ENCODE measurements at regions not wholly inside any gene's neighbourhood (a gene's known extent, or its start where the extent isn't known, plus 50 kb on each side); places are given as distances from the start of the nearest gene placed in this dataset.

GRCh38 chr2:129752686-129753085 lies 226.8 kb upstream of the RAB6C start:
- TF ChIP-seq EZH2phosphoT487 (IDR thresholded peaks at IDR 0.05; ENCODE audit: low read depth), result no peak
- Histone ChIP-seq H3K27me3 (ENCODE audit: low read depth, low read length) (peaks cover 3% of the 10 kb centered on the region; the same call in 1 of the 2 replicates), H4K20me1 (ENCODE audit: insufficient read depth, low read length) (no peaks in the 10 kb centered on the region)

GRCh38 chr2:129753261-129753660 lies 226.2 kb upstream of the RAB6C start:
- H3K4me1 ChIP-seq (ENCODE audit: low read length), result peaks cover 27% of the 10 kb centered on the region
- H3K4me2 ChIP-seq (ENCODE audit: low read length), result no peak overlapping the region
- no peak overlapping the region for H2AFZ ChIP-seq (ENCODE audit: low read depth, low read length)
- no peaks in the 10 kb centered on the region for H4K20me1 ChIP-seq (ENCODE audit: insufficient read depth, low read length)
- TF ChIP-seq EZH2phosphoT487 (IDR thresholded peaks at IDR 0.05; ENCODE audit: low read depth), result no peak
- TF ChIP-seq, protein P1, sequence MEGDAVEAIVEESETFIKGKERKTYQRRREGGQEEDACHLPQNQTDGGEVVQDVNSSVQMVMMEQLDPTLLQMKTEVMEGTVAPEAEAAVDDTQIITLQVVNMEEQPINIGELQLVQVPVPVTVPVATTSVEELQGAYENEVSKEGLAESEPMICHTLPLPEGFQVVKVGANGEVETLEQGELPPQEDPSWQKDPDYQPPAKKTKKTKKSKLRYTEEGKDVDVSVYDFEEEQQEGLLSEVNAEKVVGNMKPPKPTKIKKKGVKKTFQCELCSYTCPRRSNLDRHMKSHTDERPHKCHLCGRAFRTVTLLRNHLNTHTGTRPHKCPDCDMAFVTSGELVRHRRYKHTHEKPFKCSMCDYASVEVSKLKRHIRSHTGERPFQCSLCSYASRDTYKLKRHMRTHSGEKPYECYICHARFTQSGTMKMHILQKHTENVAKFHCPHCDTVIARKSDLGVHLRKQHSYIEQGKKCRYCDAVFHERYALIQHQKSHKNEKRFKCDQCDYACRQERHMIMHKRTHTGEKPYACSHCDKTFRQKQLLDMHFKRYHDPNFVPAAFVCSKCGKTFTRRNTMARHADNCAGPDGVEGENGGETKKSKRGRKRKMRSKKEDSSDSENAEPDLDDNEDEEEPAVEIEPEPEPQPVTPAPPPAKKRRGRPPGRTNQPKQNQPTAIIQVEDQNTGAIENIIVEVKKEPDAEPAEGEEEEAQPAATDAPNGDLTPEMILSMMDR (IDR thresholded peaks at IDR 0.05; ENCODE audit: low read depth, low read length), result no peak
- H3K36me3 ChIP-seq (replicated peaks; ENCODE audit: low read depth, low read length), result no peaks in the 10 kb centered on the region
- no peak overlapping the region for H3K27ac ChIP-seq (ENCODE audit: low read length)
- H3K79me2 ChIP-seq (ENCODE audit: low read length), result no peaks in the 10 kb centered on the region
- 0 out of 2 replicates have a peak, but pooled peaks cover 2% of the 10 kb centered on the region for H3K9me3 ChIP-seq (ENCODE audit: insufficient read depth, low read length)
- no peak overlapping the region for H3K9ac ChIP-seq (ENCODE audit: low read length)
- H3K27me3 ChIP-seq (ENCODE audit: low read depth, low read length), result peaks cover 3% of the 10 kb centered on the region; the same call in 1 of the 2 replicates
- H3K4me3 ChIP-seq (ENCODE audit: low read length), result no peak overlapping the region

More at GRCh38 chr2:129752686-129753085, 226.8 kb upstream of the RAB6C start:
- Histone ChIP-seq H2AFZ (ENCODE audit: low read depth, low read length) (peak overlapping the region; percentile 31; the same call in 1 of the 2 replicates), H3K4me2 (ENCODE audit: low read length) (peak overlapping the region; percentile 52), H3K4me1 (ENCODE audit: low read length) (peaks cover 27% of the 10 kb centered on the region), H3K79me2 (ENCODE audit: low read length) (no peaks in the 10 kb centered on the region), H3K36me3 (replicated peaks; ENCODE audit: low read depth, low read length) (no peaks in the 10 kb centered on the region), H3K9me3 (ENCODE audit: insufficient read depth, low read length) (0 out of 2 replicates have a peak, but pooled peaks cover 2% of the 10 kb centered on the region), H3K4me3 (ENCODE audit: low read length) (peak overlapping the region; percentile 19; the same call in 1 of the 2 replicates), H3K9ac (ENCODE audit: low read length) (no peak overlapping the region), H3K27ac (ENCODE audit: low read length) (peak overlapping the region; percentile 36)

DNA sequence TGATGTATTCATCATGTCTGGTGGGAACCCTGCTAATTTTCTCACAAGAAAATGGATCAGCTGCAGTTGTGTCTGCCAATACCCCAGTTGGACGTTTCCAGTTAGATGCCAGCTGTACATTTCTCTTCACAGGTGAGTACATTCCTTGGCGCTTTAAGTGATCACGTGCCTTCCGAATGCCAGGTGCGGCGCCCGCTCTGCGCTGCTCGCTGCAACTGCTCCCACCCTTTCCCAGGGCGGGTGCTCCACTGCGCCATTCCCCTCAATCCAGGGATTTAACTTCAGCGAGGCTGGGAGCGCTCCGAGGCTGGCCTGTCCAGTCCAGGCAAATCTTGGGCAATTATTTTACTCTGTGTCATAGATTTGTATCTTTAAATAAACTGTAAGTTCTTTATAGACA lies 225.0 kb upstream of the RAB6C start:
- TF ChIP-seq, protein P1 (IDR thresholded peaks at IDR 0.05; ENCODE audit: low read depth, low read length), result no peak
- no peak for TF ChIP-seq EZH2phosphoT487 (IDR thresholded peaks at IDR 0.05; ENCODE audit: low read depth)
- no peak overlapping the region for H3K4me2 ChIP-seq (ENCODE audit: low read length)
- H3K4me1 ChIP-seq (ENCODE audit: low read length), result peaks cover 24% of the 10 kb centered on the region
- H2AFZ ChIP-seq (ENCODE audit: low read depth, low read length), result no peak overlapping the region
- no peak overlapping the region for H3K9ac ChIP-seq (ENCODE audit: low read length)
- H3K4me3 ChIP-seq (ENCODE audit: low read length), result no peak overlapping the region
- peaks cover 3% of the 10 kb centered on the region; the same call in 1 of the 2 replicates for H3K27me3 ChIP-seq (ENCODE audit: low read depth, low read length)
- H3K79me2 ChIP-seq (ENCODE audit: low read length), result no peaks in the 10 kb centered on the region
- H3K27ac ChIP-seq (ENCODE audit: low read length), result no peak overlapping the region
- 0 out of 2 replicates have a peak, but pooled peaks cover 2% of the 10 kb centered on the region for H3K9me3 ChIP-seq (ENCODE audit: insufficient read depth, low read length)
- H4K20me1 ChIP-seq (ENCODE audit: insufficient read depth, low read length), result no peaks in the 10 kb centered on the region
- H3K36me3 ChIP-seq (replicated peaks; ENCODE audit: low read depth, low read length), result no peaks in the 10 kb centered on the region

GRCh38 chr2:129754831-129755230 lies 224.6 kb upstream of the RAB6C start:
- no peaks in the 10 kb centered on the region for H3K36me3 ChIP-seq (replicated peaks; ENCODE audit: low read depth, low read length)
- no peak overlapping the region for H3K9ac ChIP-seq (ENCODE audit: low read length)
- H3K79me2 ChIP-seq (ENCODE audit: low read length), result no peaks in the 10 kb centered on the region

DNA sequence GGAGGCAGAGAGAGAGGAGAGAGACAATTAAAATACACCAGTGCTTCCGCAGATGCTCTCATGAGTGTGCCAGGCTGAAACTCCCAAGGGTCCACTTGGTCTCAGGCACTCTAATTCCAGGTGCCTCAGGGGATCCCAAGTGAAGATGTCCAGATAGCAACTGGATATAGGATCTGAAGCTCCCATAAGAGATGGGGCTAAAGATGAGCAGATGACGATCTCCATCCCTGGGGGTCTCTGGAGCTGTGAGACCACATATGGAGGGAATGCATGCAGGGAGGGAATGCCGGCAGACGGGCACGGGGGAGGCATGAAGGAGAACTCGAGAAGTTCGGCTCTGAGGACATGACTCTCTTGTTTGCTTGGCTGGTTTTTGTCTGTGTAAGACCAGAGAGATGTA lies 223.7 kb upstream of the RAB6C start:
- Histone ChIP-seq H3K9ac (ENCODE audit: low read length) (no peak overlapping the region), H3K27me3 (ENCODE audit: low read depth, low read length) (peaks cover 3% of the 10 kb centered on the region; the same call in 1 of the 2 replicates), H3K4me2 (ENCODE audit: low read length) (no peak overlapping the region), H3K4me1 (ENCODE audit: low read length) (peaks cover 22% of the 10 kb centered on the region), H2AFZ (ENCODE audit: low read depth, low read length) (no peak overlapping the region), H4K20me1 (ENCODE audit: insufficient read depth, low read length) (no peaks in the 10 kb centered on the region), H3K79me2 (ENCODE audit: low read length) (no peaks in the 10 kb centered on the region), H3K4me3 (ENCODE audit: low read length) (no peak overlapping the region), H3K36me3 (replicated peaks; ENCODE audit: low read depth, low read length) (no peaks in the 10 kb centered on the region), H3K9me3 (ENCODE audit: insufficient read depth, low read length) (no peaks in the 10 kb centered on the region), H3K27ac (ENCODE audit: low read length) (no peak overlapping the region)
- TF ChIP-seq EZH2phosphoT487 (IDR thresholded peaks at IDR 0.05; ENCODE audit: low read depth), result no peak
- TF ChIP-seq, protein P1 (IDR thresholded peaks at IDR 0.05; ENCODE audit: low read depth, low read length), result no peak

More at GRCh38 chr2:129754831-129755230, 224.6 kb upstream of the RAB6C start:
- 0 out of 2 replicates have a peak, but pooled peaks cover 2% of the 10 kb centered on the region for H3K9me3 ChIP-seq (ENCODE audit: insufficient read depth, low read length)
- no peak overlapping the region for H3K4me2 ChIP-seq (ENCODE audit: low read length)
- H3K4me3 ChIP-seq (ENCODE audit: low read length), result no peak overlapping the region
- no peak for TF ChIP-seq EZH2phosphoT487 (IDR thresholded peaks at IDR 0.05; ENCODE audit: low read depth)
- peaks cover 24% of the 10 kb centered on the region for H3K4me1 ChIP-seq (ENCODE audit: low read length)
- peaks cover 3% of the 10 kb centered on the region; the same call in 1 of the 2 replicates for H3K27me3 ChIP-seq (ENCODE audit: low read depth, low read length)
- no peak overlapping the region for H2AFZ ChIP-seq (ENCODE audit: low read depth, low read length)
- H3K27ac ChIP-seq (ENCODE audit: low read length), result no peak overlapping the region
- H4K20me1 ChIP-seq (ENCODE audit: insufficient read depth, low read length), result no peaks in the 10 kb centered on the region
